ENCODE measurements at regions not wholly inside any gene's neighbourhood (a gene's known extent, or its start where the extent isn't known, plus 50 kb on each side); places are given as distances from the start of the nearest gene placed in this dataset.

- Histone ChIP-seq H3K9me1 (ENCODE audit: control insufficient read depth, extremely low read depth, insufficient read depth, low read length) (no peaks in the 10 kb centered on the region), H4K20me1 (ENCODE audit: control insufficient read depth, extremely low read depth, insufficient read depth, low read length) (no peaks in the 10 kb centered on the region), H2AFZ (ENCODE audit: control insufficient read depth, low read length) (no peak overlapping the region), H3K9ac (ENCODE audit: control insufficient read depth, extremely low read depth, insufficient read depth, low read length) (no peak overlapping the region), H3K79me2 (ENCODE audit: control insufficient read depth, insufficient read depth, low read length) (no peaks in the 10 kb centered on the region), H3K4me2 (ENCODE audit: control insufficient read depth, extremely low read depth, insufficient read depth, low read depth, low read length) (no peak overlapping the region), H3K4me3 (ENCODE audit: control insufficient read depth in 2 of 3, extremely low read depth in 1 of 3, insufficient read depth in 2 of 3, low read depth in 1 of 3, low read length in 3 of 3) (no peak overlapping the region), H3K27me3 (ENCODE audit: control insufficient read depth, extremely low read depth, insufficient read depth, low read length) (no peaks in the 10 kb centered on the region), H3K27ac (ENCODE audit: control insufficient read depth, insufficient read depth, low read length) (no peak overlapping the region), H3K9me3 (ENCODE audit: control insufficient read depth, low read depth, low read length) (peaks cover 7% of the 10 kb centered on the region), H3K4me1 (ENCODE audit: control insufficient read depth, extremely low read depth, insufficient read depth, low read length) (no peaks in the 10 kb centered on the region), H3K36me3 (ENCODE audit: control insufficient read depth in 2 of 2, extremely low read depth in 1 of 2, insufficient read depth in 2 of 2, low read length in 2 of 2) (no peaks in the 10 kb centered on the region)
- DNase-seq (ENCODE audit: low read depth, low spot score) (no peak), FAIRE-seq (no peak)
- TF ChIP-seq EZH2 (IDR thresholded peaks at IDR 0.05; ENCODE audit: low read length), result no peak
- TF ChIP-seq CTCF (optimal IDR thresholded peaks at IDR 0.05 in 1 of 3, IDR thresholded peaks at IDR 0.05 in 1 of 3, conservative IDR thresholded peaks at IDR 0.05 in 1 of 3; ENCODE audit: extremely low read depth in 1 of 3, insufficient read depth in 2 of 3, low read length in 3 of 3), result no peak
- dilution Hi-C loops (cut with MboI; ENCODE audit: extremely low pct_ligation_motif_present, low sequenced_read_pairs), result no loop called here
These were observed 224.6 kb upstream of the ISX start for GRCh38 chr22:34841331-34841771.

GRCh38 chr22:34841911-34842310 lies 224.0 kb upstream of the ISX start:
- peaks cover 7% of the 10 kb centered on the region for H3K9me3 ChIP-seq (ENCODE audit: control insufficient read depth, low read depth, low read length)
- H3K9me1 ChIP-seq (ENCODE audit: control insufficient read depth, extremely low read depth, insufficient read depth, low read length), result no peaks in the 10 kb centered on the region
- DNase-seq (ENCODE audit: low read depth, low spot score), result no peak
- no peak overlapping the region for H3K4me3 ChIP-seq (ENCODE audit: control insufficient read depth in 2 of 3, extremely low read depth in 1 of 3, insufficient read depth in 2 of 3, low read depth in 1 of 3, low read length in 3 of 3)
- H3K79me2 ChIP-seq (ENCODE audit: control insufficient read depth, insufficient read depth, low read length), result no peaks in the 10 kb centered on the region
- dilution Hi-C loops (cut with MboI; ENCODE audit: extremely low pct_ligation_motif_present, low sequenced_read_pairs), result no loop called here
- no peak overlapping the region for H2AFZ ChIP-seq (ENCODE audit: control insufficient read depth, low read length)
- H3K36me3 ChIP-seq (ENCODE audit: control insufficient read depth in 2 of 2, extremely low read depth in 1 of 2, insufficient read depth in 2 of 2, low read length in 2 of 2), result no peaks in the 10 kb centered on the region
- no peak overlapping the region for H3K4me2 ChIP-seq (ENCODE audit: control insufficient read depth, extremely low read depth, insufficient read depth, low read depth, low read length)
- no peak overlapping the region for H3K9ac ChIP-seq (ENCODE audit: control insufficient read depth, extremely low read depth, insufficient read depth, low read length)
- no peak overlapping the region for H3K27ac ChIP-seq (ENCODE audit: control insufficient read depth, insufficient read depth, low read length)
- FAIRE-seq, result peak; percentile 17
- no peaks in the 10 kb centered on the region for H3K27me3 ChIP-seq (ENCODE audit: control insufficient read depth, extremely low read depth, insufficient read depth, low read length)
- no peaks in the 10 kb centered on the region for H3K4me1 ChIP-seq (ENCODE audit: control insufficient read depth, extremely low read depth, insufficient read depth, low read length)
- H4K20me1 ChIP-seq (ENCODE audit: control insufficient read depth, extremely low read depth, insufficient read depth, low read length), result no peaks in the 10 kb centered on the region
- TF ChIP-seq CTCF (optimal IDR thresholded peaks at IDR 0.05 in 1 of 3, IDR thresholded peaks at IDR 0.05 in 1 of 3, conservative IDR thresholded peaks at IDR 0.05 in 1 of 3; ENCODE audit: extremely low read depth in 1 of 3, insufficient read depth in 2 of 3, low read length in 3 of 3), result no peak
- no peak for TF ChIP-seq EZH2 (IDR thresholded peaks at IDR 0.05; ENCODE audit: low read length)

Data from keratinocyte (primary cell).